ENCODE measurements at regions not wholly inside any gene's neighbourhood (a gene's known extent, or its start where the extent isn't known, plus 50 kb on each side); places are given as distances from the start of the nearest gene placed in this dataset.

DNA sequence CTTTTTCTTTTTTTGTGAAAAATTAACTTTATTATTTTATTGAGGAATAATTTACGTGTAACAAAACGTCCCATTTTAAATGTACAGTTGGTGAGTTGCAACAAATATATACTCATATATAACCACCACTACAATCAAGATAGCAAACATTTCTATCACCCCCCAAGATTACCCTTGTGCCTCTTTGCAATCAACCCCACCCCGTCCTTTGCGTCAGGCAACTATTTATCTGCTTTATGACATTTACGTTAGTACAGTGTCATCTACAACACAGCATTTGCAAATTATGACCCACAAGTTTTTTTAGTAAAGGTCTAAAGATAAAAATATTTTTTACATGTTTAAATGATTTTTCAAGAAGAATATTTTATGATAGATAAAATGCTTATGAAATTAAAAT is 485.6 kb upstream of the SOX9 start:
- TF ChIP-seq POLR2AphosphoS5 (IDR thresholded peaks at IDR 0.05; ENCODE audit: insufficient read depth in 1 of 2, low read depth in 1 of 2) (no peak), POLR2A (IDR thresholded peaks at IDR 0.05) (no peak)
- TF ChIP-seq, protein P1, sequence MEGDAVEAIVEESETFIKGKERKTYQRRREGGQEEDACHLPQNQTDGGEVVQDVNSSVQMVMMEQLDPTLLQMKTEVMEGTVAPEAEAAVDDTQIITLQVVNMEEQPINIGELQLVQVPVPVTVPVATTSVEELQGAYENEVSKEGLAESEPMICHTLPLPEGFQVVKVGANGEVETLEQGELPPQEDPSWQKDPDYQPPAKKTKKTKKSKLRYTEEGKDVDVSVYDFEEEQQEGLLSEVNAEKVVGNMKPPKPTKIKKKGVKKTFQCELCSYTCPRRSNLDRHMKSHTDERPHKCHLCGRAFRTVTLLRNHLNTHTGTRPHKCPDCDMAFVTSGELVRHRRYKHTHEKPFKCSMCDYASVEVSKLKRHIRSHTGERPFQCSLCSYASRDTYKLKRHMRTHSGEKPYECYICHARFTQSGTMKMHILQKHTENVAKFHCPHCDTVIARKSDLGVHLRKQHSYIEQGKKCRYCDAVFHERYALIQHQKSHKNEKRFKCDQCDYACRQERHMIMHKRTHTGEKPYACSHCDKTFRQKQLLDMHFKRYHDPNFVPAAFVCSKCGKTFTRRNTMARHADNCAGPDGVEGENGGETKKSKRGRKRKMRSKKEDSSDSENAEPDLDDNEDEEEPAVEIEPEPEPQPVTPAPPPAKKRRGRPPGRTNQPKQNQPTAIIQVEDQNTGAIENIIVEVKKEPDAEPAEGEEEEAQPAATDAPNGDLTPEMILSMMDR (IDR thresholded peaks at IDR 0.05): no peak

Data from vagina (tissue), 2 donors.